GM18507 (cell line): ENCODE measurements at regions not wholly inside any gene's neighbourhood (a gene's known extent, or its start where the extent isn't known, plus 50 kb on each side); places are given as distances from the start of the nearest gene placed in this dataset.
"Not testable (repeated sequence)": the region's sequence is repeated elsewhere in the genome, so short reads cannot be mapped to it uniquely, and the experiment has no call there.

Experiments used
- DNase-seq: peaks from one replicate; pipeline ENCODE4 v3.0.0; 2011; ENCODE audit warnings: low read depth; ENCODE audit not compliant: insufficient read length; ENCODE audit errors: extremely low spot score
- FAIRE-seq: peaks from 2 replicates; lab custom pipeline; 2011; peaks lifted over from hg19 to GRCh38; lab: Jason Lieb, UNC

GRCh38 chr22:34623580-34623979, 442.4 kb upstream of the ISX start:
- DNase-seq (no peak), FAIRE-seq (no peak)

GRCh38 chr22:34625892-34626291, 440.1 kb upstream of the ISX start:
- DNase-seq, FAIRE-seq: not testable (repeated sequence)

- FAIRE-seq (no peak), DNase-seq (no peak)
Measured at GRCh38 chr22:34638128-34638527, 427.8 kb upstream of the ISX start.

- DNase-seq, result no peak
- no peak for FAIRE-seq
Measured at GRCh38 chr22:34639911-34640310, 426.0 kb upstream of the ISX start.

- FAIRE-seq, result no peak
Measured at GRCh38 chr22:34645375-34645774, 420.6 kb upstream of the ISX start.

GRCh38 chr22:34669001-34669400, 397.0 kb upstream of the ISX start:
- DNase-seq (no peak), FAIRE-seq (no peak)

More at GRCh38 chr22:34645375-34645774, 420.6 kb upstream of the ISX start:
- DNase-seq, result no peak

GRCh38 chr22:34683031-34683430, 382.9 kb upstream of the ISX start:
- FAIRE-seq, DNase-seq: not testable (repeated sequence)

GRCh38 chr22:34684278-34684677, 381.7 kb upstream of the ISX start:
- not testable (repeated sequence) for FAIRE-seq, DNase-seq

GRCh38 chr22:34687116-34687515, 378.8 kb upstream of the ISX start:
- DNase-seq (no peak), FAIRE-seq (no peak)

- DNase-seq (no peak), FAIRE-seq (no peak)
Measured at GRCh38 chr22:34688825-34689224, 377.1 kb upstream of the ISX start.

- DNase-seq, result no peak
- no peak for FAIRE-seq
Measured at GRCh38 chr22:34696557-34696956, 369.4 kb upstream of the ISX start.

GRCh38 chr22:34702279-34702678, 363.7 kb upstream of the ISX start:
- DNase-seq, result no peak
- FAIRE-seq, result no peak

GRCh38 chr22:34709641-34710040, 356.3 kb upstream of the ISX start:
- FAIRE-seq (no peak), DNase-seq (no peak)

- DNase-seq (no peak), FAIRE-seq (no peak)
Measured at GRCh38 chr22:34722901-34723300, 343.1 kb upstream of the ISX start.

GRCh38 chr22:34736081-34736480, 329.9 kb upstream of the ISX start:
- DNase-seq (no peak), FAIRE-seq (no peak)

GRCh38 chr22:34738661-34739400, 327.1 kb upstream of the ISX start:
- FAIRE-seq, result no peak
- DNase-seq, result no peak

GRCh38 chr22:34743110-34743751, 322.7 kb upstream of the ISX start:
- FAIRE-seq, result no peak
- no peak for DNase-seq

GRCh38 chr22:34760276-34761008, 305.5 kb upstream of the ISX start:
- DNase-seq (no peak), FAIRE-seq (no peak)

GRCh38 chr22:34761111-34761510, 304.8 kb upstream of the ISX start:
- FAIRE-seq (no peak), DNase-seq (no peak)

GRCh38 chr22:34763496-34763895, 302.5 kb upstream of the ISX start:
- DNase-seq (no peak), FAIRE-seq (no peak)

GRCh38 chr22:34765115-34765514, 300.8 kb upstream of the ISX start:
- DNase-seq (no peak), FAIRE-seq (no peak)
